ACC112 (cell line): ENCODE measurements at regions not wholly inside any gene's neighbourhood (a gene's known extent, or its start where the extent isn't known, plus 50 kb on each side); places are given as distances from the start of the nearest gene placed in this dataset.

ENCODE experiments used
- H2AFZ ChIP-seq: fragments of 200-600 bp; sonication (generic); one replicate; pipeline ENCODE4 v1.6.0; 2017; ENCODE audit warnings: antibody characterized with exemption, low read length; ENCODE audit not compliant: unreplicated experiment
- H3K27ac ChIP-seq: fragments of 200-600 bp; sonication (generic); 2 replicates; pipeline ENCODE4 v1.5.1; 2014; ENCODE audit warnings: low read depth, mild to moderate bottlenecking, antibody characterized with exemption, low read length, moderate library complexity
- H3K27me3 ChIP-seq: fragments of 200-600 bp; sonication (generic); 2 replicates; pipeline ENCODE4 v1.6.1; 2014; ENCODE audit warnings: mild to moderate bottlenecking, antibody characterized with exemption, low read length, moderate library complexity, mixed read lengths; ENCODE audit not compliant: insufficient read depth
- H3K36me3 ChIP-seq: fragments of 200-600 bp; sonication (generic); 2 replicates; pipeline ENCODE4 v1.6.1; 2016; ENCODE audit warnings: mild to moderate bottlenecking, antibody characterized with exemption, low read length, moderate library complexity, mixed read lengths; ENCODE audit not compliant: insufficient read depth
- H3K4me1 ChIP-seq: fragments of 200-600 bp; sonication (generic); one replicate; pipeline ENCODE4 v1.6.1; 2016; ENCODE audit warnings: low read length, mixed read lengths; ENCODE audit not compliant: insufficient read depth, unreplicated experiment, control insufficient read depth
- H3K4me3 ChIP-seq: fragments of 200-600 bp; sonication (generic); 2 replicates; pipeline ENCODE4 v1.5.1; 2014; ENCODE audit warnings: mild to moderate bottlenecking, low read depth, low read length
- H3K79me2 ChIP-seq: fragments of 200-600 bp; sonication (generic); one replicate; pipeline ENCODE4 v1.6.0; 2016; ENCODE audit warnings: low read length; ENCODE audit not compliant: control insufficient read depth, unreplicated experiment, insufficient read depth

DNA sequence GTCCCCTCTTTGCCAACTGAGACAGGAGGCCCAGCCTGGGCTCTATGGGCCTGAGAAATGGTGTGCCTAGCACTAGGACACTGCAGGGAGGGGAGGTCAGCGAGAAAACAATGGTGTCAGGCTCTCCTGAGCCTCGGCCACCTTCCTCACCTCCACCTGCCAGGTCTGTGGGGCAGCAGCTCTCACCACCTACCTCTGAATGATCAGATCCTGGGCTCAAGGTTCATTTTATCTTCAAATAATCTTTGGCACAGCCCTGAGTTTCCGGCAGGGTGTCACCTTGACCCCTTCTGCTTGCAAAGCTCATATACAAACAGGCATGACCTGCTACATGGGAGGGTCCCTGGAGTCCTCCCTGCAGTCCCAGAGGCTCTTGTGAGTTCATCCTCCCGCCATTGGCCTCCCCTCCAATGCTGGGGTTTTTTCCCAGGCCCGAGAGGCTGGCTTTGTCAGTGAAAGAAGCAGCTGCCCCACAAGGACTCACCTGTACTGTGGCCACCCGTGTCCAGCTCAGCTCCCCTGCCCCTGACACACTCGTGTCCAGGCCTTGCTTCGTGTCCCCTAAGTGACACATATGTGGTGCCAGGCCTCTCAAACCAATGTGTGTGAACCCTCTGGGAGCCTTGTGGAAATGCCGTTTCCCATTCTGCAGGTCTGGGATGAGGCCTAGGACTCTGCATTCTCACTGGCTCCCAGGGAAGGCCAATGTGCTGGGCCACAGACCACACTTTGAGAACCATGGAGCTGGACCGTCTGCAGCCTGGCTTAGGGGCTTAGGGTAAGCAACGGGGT is 176.8 kb upstream of the CIBAR2 start:
- no peak overlapping the region for H3K27ac ChIP-seq
- no peaks in the 10 kb centered on the region for H3K36me3 ChIP-seq

DNA sequence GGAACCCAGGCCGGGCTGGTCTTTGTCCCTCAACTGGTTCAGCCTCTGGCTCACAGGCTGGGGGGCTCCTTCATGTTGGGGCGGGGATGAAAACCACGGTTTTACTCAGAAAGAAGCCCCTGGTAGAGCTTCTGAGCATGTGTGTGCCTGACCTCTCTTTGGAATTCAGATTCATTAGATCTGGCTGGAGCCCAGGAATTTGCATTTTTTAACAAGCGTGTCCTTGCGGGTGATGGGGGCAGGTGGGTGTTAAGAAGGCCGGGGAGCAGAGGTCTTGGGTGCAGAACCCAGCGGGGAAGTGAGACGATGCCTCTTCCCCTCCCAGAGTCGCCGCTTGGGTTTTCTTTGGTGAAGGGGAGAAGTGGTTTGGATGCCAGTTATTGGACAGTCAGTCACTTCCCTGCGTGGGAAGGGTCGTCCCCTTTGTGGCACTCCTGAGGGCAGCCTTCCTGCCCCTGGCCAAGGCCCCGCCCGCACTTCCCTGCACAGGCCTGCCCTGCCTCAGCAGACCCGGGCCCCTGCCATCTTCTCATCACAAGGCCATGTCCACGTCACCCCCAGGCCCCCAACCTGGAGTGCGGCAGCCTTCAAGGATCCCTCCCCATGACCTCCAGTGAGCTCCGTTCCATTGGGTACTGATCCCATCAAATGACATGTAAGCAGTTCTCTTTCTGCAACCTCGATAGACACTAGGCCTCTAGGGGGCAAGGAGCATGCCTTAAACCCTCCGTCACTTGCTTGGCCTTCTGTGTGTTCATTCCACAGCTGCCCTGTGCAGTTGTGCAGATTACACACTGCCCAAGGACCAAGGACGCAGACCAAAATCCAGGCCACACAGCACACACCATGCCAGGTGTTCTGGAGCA is 177.7 kb upstream of the CIBAR2 start:
- H3K36me3 ChIP-seq: no peaks in the 10 kb centered on the region
- no peak overlapping the region for H3K4me3 ChIP-seq
- H3K4me1 ChIP-seq: peaks cover 22% of the 10 kb centered on the region
- H3K79me2 ChIP-seq: no peaks in the 10 kb centered on the region
- no peaks in the 10 kb centered on the region for H3K27me3 ChIP-seq
- H2AFZ ChIP-seq: no peak overlapping the region
- H3K27ac ChIP-seq: no peak overlapping the region

More for the DNA sequence above, 176.8 kb upstream of the CIBAR2 start:
- no peaks in the 10 kb centered on the region for H3K27me3 ChIP-seq
- H2AFZ ChIP-seq: no peak overlapping the region
- H3K4me1 ChIP-seq: peaks cover 22% of the 10 kb centered on the region
- H3K4me3 ChIP-seq: no peak overlapping the region
- H3K79me2 ChIP-seq: no peaks in the 10 kb centered on the region

DNA sequence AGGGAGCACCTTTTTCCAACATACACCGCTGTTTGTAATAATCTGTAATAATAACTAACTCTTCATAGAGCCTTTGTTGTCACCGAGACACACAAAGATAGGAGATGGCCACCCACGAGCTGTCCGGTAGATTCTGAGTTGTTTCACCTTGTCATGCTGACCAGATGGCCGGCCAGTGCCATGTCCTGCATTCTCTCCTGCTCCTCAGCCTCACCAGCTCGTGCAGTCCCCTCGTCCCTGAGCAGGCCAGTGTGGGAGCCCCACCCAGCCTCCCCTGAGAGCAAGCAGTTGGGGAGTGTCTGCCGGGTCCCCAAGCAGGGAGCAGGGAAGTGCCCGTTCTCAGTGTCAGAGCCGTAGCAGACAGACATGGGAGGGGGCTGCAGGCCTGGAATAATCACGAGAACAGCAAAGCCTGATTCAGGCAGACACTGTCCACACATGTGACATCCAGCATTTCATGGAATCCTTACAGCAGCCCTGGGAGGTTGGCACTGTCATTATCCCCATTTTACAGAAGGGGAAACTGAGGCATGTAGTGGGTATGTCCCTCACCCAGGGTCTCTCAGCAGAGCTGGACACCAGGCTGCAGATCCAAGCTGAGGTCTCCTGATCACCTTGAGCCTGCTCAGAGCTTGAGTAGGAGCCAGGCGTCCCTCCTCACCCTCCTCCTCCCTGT is 178.5 kb upstream of the CIBAR2 start:
- H3K4me3 ChIP-seq: no peak overlapping the region
- no peaks in the 10 kb centered on the region for H3K79me2 ChIP-seq
- peaks cover 19% of the 10 kb centered on the region for H3K4me1 ChIP-seq
- H3K36me3 ChIP-seq: no peaks in the 10 kb centered on the region
- no peaks in the 10 kb centered on the region for H3K27me3 ChIP-seq
- no peak overlapping the region for H2AFZ ChIP-seq
- no peak overlapping the region for H3K27ac ChIP-seq

DNA sequence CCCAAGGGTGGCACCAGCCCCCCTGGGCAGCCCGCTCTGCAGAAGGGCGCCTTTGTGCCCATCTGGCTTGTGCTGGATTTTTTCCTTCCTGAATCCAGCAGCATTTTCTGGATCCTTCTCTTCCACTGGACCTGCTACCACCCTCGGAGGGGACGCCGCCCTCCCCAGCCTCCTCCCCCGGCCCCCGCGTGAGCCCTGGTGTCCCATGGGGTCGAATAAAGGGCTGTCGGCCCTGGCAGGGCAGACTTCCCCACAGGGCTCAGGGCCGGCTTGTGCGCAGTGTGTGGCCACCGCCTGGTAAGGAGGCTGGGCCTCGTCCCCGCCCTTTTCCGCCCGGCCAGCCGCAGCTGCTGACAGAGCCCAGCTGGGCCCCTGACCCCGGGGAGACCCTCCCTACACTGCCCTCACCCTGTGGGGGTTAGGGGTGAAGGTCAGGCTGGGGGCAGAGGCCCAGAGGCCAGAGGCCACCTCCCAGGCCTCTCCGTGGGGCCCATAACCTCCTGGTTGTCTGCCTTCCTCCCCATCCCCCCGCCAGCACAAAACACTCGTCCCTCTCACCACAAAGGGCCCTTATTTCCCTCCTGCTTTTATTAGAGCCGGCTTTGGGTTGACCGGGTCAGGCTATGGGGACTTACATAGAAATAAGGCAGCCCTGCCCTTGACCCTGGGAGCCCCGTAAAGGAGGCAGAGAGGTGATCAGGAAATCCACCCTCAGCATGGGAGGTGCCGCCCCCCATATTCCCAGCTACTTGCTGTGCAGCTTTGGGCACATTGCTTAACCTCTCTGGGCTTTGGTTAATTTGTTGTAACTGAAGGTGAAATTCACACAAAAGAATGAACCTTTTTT is 179.3 kb upstream of the CIBAR2 start:
- H3K4me3 ChIP-seq: no peak overlapping the region
- H3K27ac ChIP-seq: no peak overlapping the region
- no peaks in the 10 kb centered on the region for H3K27me3 ChIP-seq
- no peaks in the 10 kb centered on the region for H3K36me3 ChIP-seq
- H2AFZ ChIP-seq: no peak overlapping the region
- no peaks in the 10 kb centered on the region for H3K79me2 ChIP-seq
- H3K4me1 ChIP-seq: peaks cover 11% of the 10 kb centered on the region

DNA sequence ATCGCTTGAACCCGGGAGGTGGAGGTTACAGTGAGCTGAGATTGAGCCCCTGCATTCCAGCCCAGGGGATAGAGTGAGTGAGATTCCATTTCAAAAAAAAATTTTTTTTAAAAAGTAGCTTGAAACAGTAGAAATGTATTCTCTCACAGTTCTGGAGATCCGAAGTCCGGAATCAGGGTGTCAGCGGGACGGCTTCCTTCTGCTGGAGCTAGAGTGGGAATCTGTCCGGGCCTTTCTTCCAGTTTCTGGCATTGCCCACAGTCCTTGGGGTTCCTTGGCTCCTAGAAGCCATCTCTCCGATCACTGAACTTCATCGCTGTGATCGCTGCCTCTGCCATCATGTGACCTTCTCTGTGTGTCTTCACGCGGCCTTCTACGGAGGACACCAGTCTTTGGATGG is 181.2 kb upstream of the CIBAR2 start:
- Histone ChIP-seq H3K79me2 (no peaks in the 10 kb centered on the region), H3K36me3 (no peaks in the 10 kb centered on the region), H3K27me3 (no peaks in the 10 kb centered on the region), H2AFZ (no peak overlapping the region), H3K4me3 (no peak overlapping the region), H3K4me1 (no peaks in the 10 kb centered on the region), H3K27ac (no peak overlapping the region)

DNA sequence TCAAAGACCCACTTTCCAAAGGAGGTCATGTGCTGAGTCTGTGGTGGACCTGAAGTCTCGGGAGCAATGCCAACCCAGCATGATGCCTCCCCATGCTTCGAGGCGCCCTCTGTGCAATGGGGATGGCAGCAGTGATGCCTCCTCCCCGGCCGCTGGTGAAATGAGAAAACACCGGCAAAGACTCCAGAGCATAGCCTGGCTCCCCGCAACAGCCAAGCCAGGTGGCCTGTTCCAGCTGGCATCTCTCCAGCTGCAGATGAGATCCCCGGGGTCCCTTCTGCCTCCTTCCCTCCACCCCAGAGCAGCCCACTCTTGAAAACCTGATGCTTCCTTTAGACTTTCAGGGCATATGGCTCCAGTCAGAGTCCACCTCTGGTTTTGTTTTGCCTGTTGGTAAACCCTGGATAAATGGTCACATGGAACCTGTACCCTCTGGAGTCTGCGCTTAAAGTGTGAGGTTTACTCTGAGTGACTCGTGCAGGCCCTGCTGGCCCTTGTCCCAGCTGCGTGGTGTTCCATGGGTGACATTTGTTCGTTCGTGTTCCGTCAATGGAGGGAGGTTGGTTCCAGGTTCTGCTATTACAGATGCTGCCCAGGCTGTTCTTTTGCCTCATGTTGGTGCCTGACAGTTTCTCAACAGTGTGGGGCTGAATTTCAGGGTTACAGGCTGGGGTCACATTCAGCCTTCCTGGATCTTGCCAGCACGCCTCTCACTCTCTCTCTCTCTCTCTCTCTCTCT is 181.8 kb upstream of the CIBAR2 start:
- no peaks in the 10 kb centered on the region for H3K4me1 ChIP-seq
- no peak overlapping the region for H2AFZ ChIP-seq
- H3K27me3 ChIP-seq: no peaks in the 10 kb centered on the region
- H3K4me3 ChIP-seq: no peak overlapping the region
- H3K36me3 ChIP-seq: no peaks in the 10 kb centered on the region
- H3K27ac ChIP-seq: no peak overlapping the region
- no peaks in the 10 kb centered on the region for H3K79me2 ChIP-seq

DNA sequence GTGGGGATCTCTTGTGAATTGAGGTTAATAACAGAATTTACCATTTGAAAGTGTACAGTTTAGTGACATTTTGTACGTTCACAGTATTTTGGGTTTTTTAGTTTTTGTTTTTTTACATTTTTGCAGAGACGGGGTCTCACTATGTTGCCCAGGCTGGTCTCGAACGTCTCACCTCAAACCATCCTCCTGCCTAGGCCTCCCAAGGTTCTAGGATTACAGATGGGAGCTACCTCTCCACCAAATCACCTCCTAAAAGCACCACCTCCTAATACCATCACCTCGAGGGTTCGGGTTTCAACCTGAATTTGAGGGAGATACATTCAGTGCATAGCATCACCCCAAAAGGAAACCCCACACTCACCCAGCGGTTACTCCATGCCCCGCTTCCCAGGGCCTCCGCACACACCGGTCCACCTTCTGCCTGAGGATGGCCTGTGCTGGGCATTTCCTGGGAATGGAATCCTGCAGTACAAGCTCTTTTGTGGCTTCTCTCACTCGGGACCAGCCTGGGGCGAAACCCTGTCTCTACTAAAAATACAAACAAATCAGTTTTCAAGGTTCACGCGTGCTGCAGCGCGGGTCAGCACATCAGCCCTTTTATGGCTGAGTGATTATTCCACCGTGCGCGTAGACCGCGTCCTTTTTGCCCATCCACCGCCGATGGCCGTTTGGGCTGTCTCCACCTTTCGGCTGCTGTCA is 182.7 kb upstream of the CIBAR2 start:
- Histone ChIP-seq H3K4me3 (no peak overlapping the region), H3K4me1 (no peaks in the 10 kb centered on the region), H3K79me2 (no peaks in the 10 kb centered on the region)

DNA sequence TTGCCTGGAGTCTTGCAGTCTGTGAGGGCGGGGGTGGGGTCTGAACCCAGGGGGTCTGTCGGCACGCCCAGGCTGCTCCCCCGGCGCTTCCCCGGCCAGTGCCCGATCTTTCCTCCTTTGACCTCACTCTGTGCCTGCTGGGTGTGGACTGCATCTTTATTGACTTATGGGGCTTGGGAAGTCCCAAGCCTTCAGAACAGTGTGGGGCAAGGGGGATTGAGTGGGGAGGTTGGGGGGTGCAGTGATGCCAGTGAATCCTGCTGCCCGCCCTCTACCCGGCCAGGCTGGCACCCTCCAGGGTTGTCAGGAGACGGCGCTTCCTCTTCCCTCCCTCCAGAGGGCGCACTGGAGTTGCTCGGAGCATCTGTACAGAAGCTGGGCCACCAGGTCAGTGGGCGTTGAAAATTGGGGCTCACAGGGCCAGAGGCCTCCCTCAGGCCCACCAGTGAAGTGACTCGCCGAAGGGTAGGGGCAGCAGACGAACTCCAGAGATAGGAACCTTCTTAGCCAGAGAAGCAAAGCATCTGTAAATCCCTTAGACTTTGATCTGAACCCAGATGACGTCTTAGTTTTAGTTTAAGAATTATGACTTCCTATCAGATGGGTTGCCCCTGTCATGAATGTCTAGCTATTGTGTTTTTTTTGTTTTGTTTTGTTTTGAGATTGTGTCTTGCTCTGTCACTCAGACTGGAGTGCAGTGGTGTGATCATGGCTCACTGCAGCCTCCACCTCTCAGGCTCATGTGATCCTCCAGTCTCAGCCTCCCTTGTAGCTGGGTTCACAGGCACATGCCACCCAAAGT is 184.8 kb upstream of the CIBAR2 start:
- Histone ChIP-seq H3K27me3 (no peaks in the 10 kb centered on the region), H3K36me3 (no peaks in the 10 kb centered on the region), H2AFZ (no peak overlapping the region), H3K4me1 (no peaks in the 10 kb centered on the region), H3K4me3 (no peak overlapping the region), H3K27ac (no peak overlapping the region), H3K79me2 (no peaks in the 10 kb centered on the region)

More for the DNA sequence above, 182.7 kb upstream of the CIBAR2 start:
- Histone ChIP-seq H3K27me3 (no peaks in the 10 kb centered on the region), H2AFZ (no peak overlapping the region), H3K36me3 (no peaks in the 10 kb centered on the region), H3K27ac (no peak overlapping the region)

DNA sequence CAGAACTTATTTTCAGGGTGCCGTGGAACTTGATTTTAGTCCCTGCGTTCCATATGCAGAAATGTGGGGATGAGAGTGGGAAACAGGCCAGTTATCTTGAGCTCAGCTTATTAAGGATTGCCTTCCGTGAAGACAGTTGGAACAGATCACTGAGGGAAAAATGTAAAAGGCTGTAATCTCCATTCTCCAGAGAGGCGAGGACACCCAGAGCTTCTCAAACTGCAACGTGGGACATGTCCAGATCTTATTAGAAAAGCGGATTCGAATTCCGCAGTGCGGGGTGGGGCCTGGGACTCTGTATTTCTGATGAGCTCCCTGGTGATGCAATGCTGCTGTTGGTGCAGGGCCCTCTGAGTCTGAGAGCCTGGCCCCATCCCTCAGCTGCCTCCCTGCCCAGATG is 185.6 kb upstream of the CIBAR2 start:
- Histone ChIP-seq H3K4me3 (no peak overlapping the region), H3K36me3 (no peaks in the 10 kb centered on the region), H2AFZ (no peak overlapping the region), H3K79me2 (no peaks in the 10 kb centered on the region), H3K27me3 (no peaks in the 10 kb centered on the region), H3K27ac (no peak overlapping the region), H3K4me1 (peaks cover 4% of the 10 kb centered on the region)
